ENCODE measurements at regions not wholly inside any gene's neighbourhood (a gene's known extent, or its start where the extent isn't known, plus 50 kb on each side); places are given as distances from the start of the nearest gene placed in this dataset.

DNA sequence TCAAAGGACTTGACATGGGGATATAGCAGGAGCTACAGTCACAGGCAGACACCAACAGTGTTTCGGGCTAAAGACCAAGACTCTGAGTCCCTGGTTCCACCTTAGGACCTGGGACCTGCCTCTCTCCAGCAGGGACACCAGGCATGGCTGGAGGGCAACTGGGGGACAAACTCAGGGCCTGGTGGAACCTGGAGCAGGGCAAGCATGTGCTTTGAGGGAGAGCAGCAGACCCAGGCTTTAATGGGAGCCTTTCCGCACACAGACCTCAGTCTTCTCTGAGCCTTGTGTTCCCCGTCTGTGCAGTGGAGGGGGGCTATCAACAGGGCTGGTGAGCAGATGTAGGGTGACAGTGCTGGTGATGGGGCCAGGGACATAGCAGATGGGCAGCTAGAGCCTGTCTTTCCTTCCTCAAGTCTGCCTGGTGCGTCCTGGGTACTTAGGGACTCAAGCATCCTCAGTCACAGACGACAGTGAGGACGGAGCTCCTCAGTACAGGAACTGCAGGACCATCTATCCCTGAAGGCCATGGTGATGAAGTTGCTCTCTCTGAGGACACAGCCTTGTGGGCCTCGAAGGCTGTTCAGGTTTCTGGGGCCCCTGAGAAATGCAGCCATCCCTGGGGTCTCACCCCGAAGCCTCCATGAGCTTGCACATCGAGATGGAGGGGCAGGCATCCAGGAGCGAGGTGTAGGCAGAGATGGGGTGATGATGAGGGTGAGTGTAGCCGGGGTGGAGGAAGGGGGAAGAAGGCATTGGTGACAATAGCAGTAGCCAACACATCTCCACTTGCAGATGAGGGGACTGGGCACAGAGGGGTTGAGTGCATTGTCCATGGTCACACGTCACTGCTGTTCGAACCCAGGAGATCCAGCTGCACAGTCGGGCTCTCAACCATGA lies 593.4 kb downstream of the PTPRU start:
- no peak overlapping the region for H3K27ac ChIP-seq
- no peaks in the 10 kb centered on the region for H3K27me3 ChIP-seq
- 79 to 83% methylated on average over 11 to 14 of the region's 14 CpGs for WGBS, 2 donors
- TF ChIP-seq POLR2A (IDR thresholded peaks at IDR 0.05) (no peak), EP300 (IDR thresholded peaks at IDR 0.05) (no peak)
- TF ChIP-seq, protein P1, sequence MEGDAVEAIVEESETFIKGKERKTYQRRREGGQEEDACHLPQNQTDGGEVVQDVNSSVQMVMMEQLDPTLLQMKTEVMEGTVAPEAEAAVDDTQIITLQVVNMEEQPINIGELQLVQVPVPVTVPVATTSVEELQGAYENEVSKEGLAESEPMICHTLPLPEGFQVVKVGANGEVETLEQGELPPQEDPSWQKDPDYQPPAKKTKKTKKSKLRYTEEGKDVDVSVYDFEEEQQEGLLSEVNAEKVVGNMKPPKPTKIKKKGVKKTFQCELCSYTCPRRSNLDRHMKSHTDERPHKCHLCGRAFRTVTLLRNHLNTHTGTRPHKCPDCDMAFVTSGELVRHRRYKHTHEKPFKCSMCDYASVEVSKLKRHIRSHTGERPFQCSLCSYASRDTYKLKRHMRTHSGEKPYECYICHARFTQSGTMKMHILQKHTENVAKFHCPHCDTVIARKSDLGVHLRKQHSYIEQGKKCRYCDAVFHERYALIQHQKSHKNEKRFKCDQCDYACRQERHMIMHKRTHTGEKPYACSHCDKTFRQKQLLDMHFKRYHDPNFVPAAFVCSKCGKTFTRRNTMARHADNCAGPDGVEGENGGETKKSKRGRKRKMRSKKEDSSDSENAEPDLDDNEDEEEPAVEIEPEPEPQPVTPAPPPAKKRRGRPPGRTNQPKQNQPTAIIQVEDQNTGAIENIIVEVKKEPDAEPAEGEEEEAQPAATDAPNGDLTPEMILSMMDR (IDR thresholded peaks at IDR 0.05): no peak
- H3K4me3 ChIP-seq: no peak overlapping the region
- no peak for DNase-seq (ENCODE audit: low spot score in 2 of 2)
- H3K36me3 ChIP-seq: no peaks in the 10 kb centered on the region
- no peaks in the 10 kb centered on the region for H3K9me3 ChIP-seq
- no peaks in the 10 kb centered on the region for H3K4me1 ChIP-seq

DNA sequence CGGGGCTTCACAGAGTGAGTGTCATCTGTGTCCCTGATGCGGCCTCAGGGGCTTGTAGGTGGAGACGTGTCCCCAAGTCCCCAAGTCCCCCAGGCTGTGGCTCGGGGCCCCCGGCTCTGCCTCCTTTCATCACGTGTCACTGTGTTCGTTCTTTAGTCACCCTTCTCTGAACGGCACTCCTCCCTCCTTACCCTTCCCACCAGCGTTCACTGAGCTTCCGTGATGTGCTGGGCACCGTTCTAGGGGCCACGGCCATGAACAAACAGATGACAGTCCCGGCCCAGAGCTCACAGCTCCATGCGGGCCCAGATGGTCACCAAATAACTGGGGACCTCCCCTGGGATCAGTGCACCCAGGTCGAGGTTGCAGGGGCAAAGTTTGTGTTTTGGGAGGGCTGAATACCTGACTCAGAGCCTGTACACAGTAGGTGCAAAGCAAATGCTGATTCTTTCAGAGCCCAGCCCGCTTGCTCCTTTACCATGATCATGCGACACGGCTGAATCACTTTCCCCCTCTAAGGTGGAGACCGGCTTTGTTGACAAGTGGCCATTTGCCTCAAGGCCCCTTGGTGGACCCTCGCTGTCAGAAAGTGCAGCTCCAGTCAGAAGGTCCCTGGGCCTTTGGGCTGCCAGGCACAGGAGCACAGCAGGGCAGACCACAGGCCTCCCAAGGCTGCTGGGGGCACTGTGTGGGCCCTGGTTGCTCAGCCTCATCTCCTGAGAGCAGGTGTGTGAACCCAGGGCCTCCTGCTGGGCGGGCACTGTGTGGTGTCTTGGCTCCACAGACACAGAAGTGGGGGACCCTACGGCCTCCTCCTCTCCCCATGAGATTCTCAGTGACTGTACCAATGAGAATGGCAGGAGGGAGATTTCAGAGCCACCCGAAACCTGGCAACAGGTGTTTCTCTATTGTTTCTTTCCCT lies 592.5 kb downstream of the PTPRU start:
- Histone ChIP-seq H3K9me3 (no peaks in the 10 kb centered on the region), H3K27me3 (no peaks in the 10 kb centered on the region), H3K4me1 (no peaks in the 10 kb centered on the region), H3K4me3 (no peak overlapping the region), H3K27ac (no peak overlapping the region), H3K36me3 (no peaks in the 10 kb centered on the region)
- 61 to 64% methylated on average over 23 of the region's 23 CpGs for WGBS, 2 donors
- DNase-seq (ENCODE audit: low spot score in 2 of 2): no peak
- TF ChIP-seq POLR2A (IDR thresholded peaks at IDR 0.05) (no peak), EP300 (IDR thresholded peaks at IDR 0.05) (no peak)
- TF ChIP-seq, protein P1 (IDR thresholded peaks at IDR 0.05): no peak

DNA sequence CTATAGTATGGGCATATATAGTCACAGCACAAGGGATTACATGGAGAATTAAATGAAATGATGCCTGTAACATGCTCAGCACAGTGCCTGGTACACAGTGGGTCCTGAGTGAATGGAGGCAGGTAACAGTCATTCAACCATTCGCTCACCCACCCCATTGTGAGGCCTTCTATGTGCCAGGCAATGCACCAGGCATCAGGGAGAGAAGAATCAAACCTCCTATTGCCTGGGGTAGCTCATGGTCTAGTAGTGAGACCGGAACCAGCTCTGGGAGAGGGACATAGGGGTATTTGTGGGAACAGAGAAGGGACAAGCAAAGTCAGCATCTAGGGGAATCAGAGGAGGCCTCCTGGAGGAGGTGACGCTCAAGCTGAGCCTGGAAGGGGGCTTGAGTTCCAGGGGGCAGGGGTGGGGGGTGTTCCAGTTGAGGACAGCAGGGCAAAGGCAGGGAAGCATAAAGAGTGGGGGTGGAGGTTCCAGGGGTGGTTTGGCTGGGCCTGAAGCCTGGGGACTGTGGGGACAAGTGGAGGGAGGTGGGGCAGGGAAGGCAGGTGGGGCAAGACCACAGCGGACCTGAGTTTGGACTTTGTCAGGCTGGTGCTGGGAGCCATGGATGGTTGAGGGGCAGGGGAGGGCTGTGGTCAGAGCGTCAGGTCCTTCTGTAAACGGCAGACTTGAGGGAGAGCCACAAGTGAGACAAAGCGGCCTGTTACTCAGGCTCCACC lies 591.6 kb downstream of the PTPRU start:
- Histone ChIP-seq H3K4me3 (no peak overlapping the region), H3K36me3 (no peaks in the 10 kb centered on the region), H3K4me1 (no peaks in the 10 kb centered on the region), H3K9me3 (no peaks in the 10 kb centered on the region), H3K27ac (no peak overlapping the region), H3K27me3 (no peaks in the 10 kb centered on the region)
- TF ChIP-seq, protein P1 (IDR thresholded peaks at IDR 0.05): no peak
- TF ChIP-seq POLR2A (IDR thresholded peaks at IDR 0.05) (no peak), EP300 (IDR thresholded peaks at IDR 0.05) (no peak)
- no peak for DNase-seq (ENCODE audit: low spot score in 2 of 2)
- 73 to 74% methylated on average over 7 of the region's 7 CpGs for WGBS, 2 donors

DNA sequence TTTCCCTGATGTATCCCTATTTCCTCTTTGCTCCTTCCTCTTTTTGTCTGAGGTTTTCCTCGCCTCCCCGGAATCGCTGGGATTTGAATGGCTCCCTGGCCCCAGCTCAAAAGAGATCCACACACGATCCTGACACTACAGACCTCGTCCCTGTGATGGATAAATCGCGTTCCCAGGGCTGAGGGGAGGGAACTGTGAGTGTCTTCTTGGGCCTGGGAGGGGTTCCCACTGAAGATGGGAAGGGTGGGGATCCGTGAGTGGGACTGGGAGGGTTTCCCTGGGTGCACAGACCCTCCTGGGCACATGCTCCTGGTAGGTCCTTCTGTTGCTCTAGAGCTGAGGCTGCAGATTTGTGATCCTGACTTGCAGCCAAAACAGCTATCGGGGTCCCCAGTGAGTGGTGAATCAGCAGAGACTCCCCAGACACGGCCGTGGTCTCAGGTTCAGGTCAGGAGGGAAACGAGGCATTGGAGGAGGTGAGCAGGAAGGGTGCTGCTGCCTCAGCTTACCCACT lies 591.0 kb downstream of the PTPRU start:
- H3K9me3 ChIP-seq: no peaks in the 10 kb centered on the region
- TF ChIP-seq, protein P1 (IDR thresholded peaks at IDR 0.05): no peak
- TF ChIP-seq EP300 (IDR thresholded peaks at IDR 0.05) (no peak), POLR2A (IDR thresholded peaks at IDR 0.05) (no peak)
- 52 to 59% methylated on average over 12 of the region's 12 CpGs for WGBS, 2 donors
- no peaks in the 10 kb centered on the region for H3K36me3 ChIP-seq
- no peaks in the 10 kb centered on the region for H3K27me3 ChIP-seq
- no peak for DNase-seq (ENCODE audit: low spot score in 2 of 2)
- no peak overlapping the region for H3K27ac ChIP-seq
- H3K4me3 ChIP-seq: no peak overlapping the region
- no peaks in the 10 kb centered on the region for H3K4me1 ChIP-seq
